IPS-20b (cell line): ENCODE measurements at regions not wholly inside any gene's neighbourhood (a gene's known extent, or its start where the extent isn't known, plus 50 kb on each side); places are given as distances from the start of the nearest gene placed in this dataset.
"Not testable (repeated sequence)": the region's sequence is repeated elsewhere in the genome, so short reads cannot be mapped to it uniquely, and the experiment has no call there.

ENCODE experiments used
- H3K27ac ChIP-seq: one replicate; pipeline ENCODE4 v1.5.1; 2013; ENCODE audit warnings: low read length
- H3K27me3 ChIP-seq: 2 replicates; pipeline ENCODE4 v1.6.1; 2013; ENCODE audit warnings: mild to moderate bottlenecking, low read length, inconsistent platforms; ENCODE audit not compliant: insufficient read depth
- H3K36me3 ChIP-seq: 2 replicates; pipeline ENCODE4 v1.6.1; 2013; ENCODE audit warnings: low read depth, mild to moderate bottlenecking, inconsistent platforms, low read length, moderate library complexity; ENCODE audit not compliant: insufficient read depth
- H3K4me1 ChIP-seq: 2 replicates; pipeline ENCODE4 v1.6.1; 2013; ENCODE audit warnings: mild to moderate bottlenecking, control low read depth, inconsistent platforms, low read length, moderate library complexity; ENCODE audit not compliant: insufficient read depth
- H3K4me3 ChIP-seq: 2 replicates; pipeline ENCODE4 v1.5.1; 2013; ENCODE audit warnings: mild to moderate bottlenecking, low read length, inconsistent platforms
- H3K9ac ChIP-seq: 2 replicates; pipeline ENCODE4 v1.6.1; 2013; ENCODE audit warnings: low read depth, mild to moderate bottlenecking, inconsistent platforms, low read length, moderate library complexity
- H3K9me3 ChIP-seq: 2 replicates; pipeline ENCODE4 v1.6.1; 2013; ENCODE audit warnings: mild to moderate bottlenecking, low read depth, low read length, inconsistent platforms; ENCODE audit not compliant: insufficient read depth

GRCh38 chr1:233790662-233791371 lies 113.7 kb upstream of the SLC35F3 start:
- no peaks in the 10 kb centered on the region for H3K36me3 ChIP-seq
- no peak overlapping the region for H3K27ac ChIP-seq
- no peaks in the 10 kb centered on the region for H3K27me3 ChIP-seq
- no peaks in the 10 kb centered on the region for H3K4me1 ChIP-seq
- H3K9me3 ChIP-seq = peaks cover 4% of the 10 kb centered on the region; the same call in 1 of the 2 replicates
- H3K9ac ChIP-seq = no peak overlapping the region
- no peak overlapping the region for H3K4me3 ChIP-seq

- Histone ChIP-seq H3K27me3 (no peaks in the 10 kb centered on the region), H3K4me1 (no peaks in the 10 kb centered on the region), H3K27ac (no peak overlapping the region), H3K9me3 (peaks cover 4% of the 10 kb centered on the region; the same call in 1 of the 2 replicates), H3K9ac (no peak overlapping the region), H3K4me3 (no peak overlapping the region), H3K36me3 (no peaks in the 10 kb centered on the region)
These were observed 113.1 kb upstream of the SLC35F3 start for GRCh38 chr1:233791372-233791703.

- H3K9me3 ChIP-seq = peaks cover 4% of the 10 kb centered on the region; the same call in 1 of the 2 replicates
- no peaks in the 10 kb centered on the region for H3K36me3 ChIP-seq
- H3K4me1 ChIP-seq = no peaks in the 10 kb centered on the region
- no peak overlapping the region for H3K4me3 ChIP-seq
- no peak overlapping the region for H3K27ac ChIP-seq
- no peak overlapping the region for H3K9ac ChIP-seq
- H3K27me3 ChIP-seq = no peaks in the 10 kb centered on the region
These were observed 112.8 kb upstream of the SLC35F3 start for GRCh38 chr1:233791721-233792120.

- Histone ChIP-seq H3K4me3 (no peak overlapping the region), H3K36me3 (no peaks in the 10 kb centered on the region), H3K27me3 (no peaks in the 10 kb centered on the region), H3K9me3 (peaks cover 7% of the 10 kb centered on the region; the same call in 1 of the 2 replicates), H3K27ac (no peak overlapping the region), H3K9ac (no peak overlapping the region), H3K4me1 (no peaks in the 10 kb centered on the region)
These were observed 109.6 kb upstream of the SLC35F3 start for GRCh38 chr1:233794863-233795262.

- H3K4me1 ChIP-seq = no peaks in the 10 kb centered on the region
- no peaks in the 10 kb centered on the region for H3K36me3 ChIP-seq
These were observed 108.2 kb upstream of the SLC35F3 start for GRCh38 chr1:233796146-233796783.

GRCh38 chr1:233802611-233803010 lies 101.9 kb upstream of the SLC35F3 start:
- no peaks in the 10 kb centered on the region for H3K27me3 ChIP-seq
- H3K9me3 ChIP-seq = peaks cover 16% of the 10 kb centered on the region
- no peaks in the 10 kb centered on the region for H3K4me1 ChIP-seq
- H3K4me3 ChIP-seq = no peak overlapping the region
- no peak overlapping the region for H3K9ac ChIP-seq
- no peak overlapping the region for H3K27ac ChIP-seq
- no peaks in the 10 kb centered on the region for H3K36me3 ChIP-seq

More at GRCh38 chr1:233796146-233796783, 108.2 kb upstream of the SLC35F3 start:
- no peak overlapping the region for H3K27ac ChIP-seq
- no peaks in the 10 kb centered on the region for H3K27me3 ChIP-seq
- no peak overlapping the region for H3K4me3 ChIP-seq
- no peak overlapping the region for H3K9ac ChIP-seq
- peaks cover 7% of the 10 kb centered on the region; the same call in 1 of the 2 replicates for H3K9me3 ChIP-seq

GRCh38 chr1:233805786-233806185 lies 98.7 kb upstream of the SLC35F3 start:
- H3K4me3 ChIP-seq = no peak overlapping the region
- H3K36me3 ChIP-seq = no peaks in the 10 kb centered on the region
- H3K9ac ChIP-seq = no peak overlapping the region
- H3K4me1 ChIP-seq = no peaks in the 10 kb centered on the region
- H3K9me3 ChIP-seq = peaks cover 13% of the 10 kb centered on the region
- H3K27ac ChIP-seq = no peak overlapping the region
- no peaks in the 10 kb centered on the region for H3K27me3 ChIP-seq

GRCh38 chr1:233815357-233815756 lies 89.1 kb upstream of the SLC35F3 start:
- H3K27ac ChIP-seq = no peak overlapping the region
- no peak overlapping the region for H3K9ac ChIP-seq
- no peaks in the 10 kb centered on the region for H3K27me3 ChIP-seq
- no peak overlapping the region for H3K4me3 ChIP-seq
- no peaks in the 10 kb centered on the region for H3K36me3 ChIP-seq
- H3K9me3 ChIP-seq = no peaks in the 10 kb centered on the region
- no peaks in the 10 kb centered on the region for H3K4me1 ChIP-seq

GRCh38 chr1:233815865-233816264 lies 88.6 kb upstream of the SLC35F3 start:
- no peak overlapping the region for H3K9ac ChIP-seq
- H3K9me3 ChIP-seq = no peaks in the 10 kb centered on the region
- no peak overlapping the region for H3K4me3 ChIP-seq
- H3K27ac ChIP-seq = no peak overlapping the region
- no peaks in the 10 kb centered on the region for H3K36me3 ChIP-seq
- H3K27me3 ChIP-seq = no peaks in the 10 kb centered on the region
- no peaks in the 10 kb centered on the region for H3K4me1 ChIP-seq

GRCh38 chr1:233816348-233816747 lies 88.1 kb upstream of the SLC35F3 start:
- H3K4me3 ChIP-seq = no peak overlapping the region
- H3K9ac ChIP-seq = no peak overlapping the region
- no peak overlapping the region for H3K27ac ChIP-seq
- no peaks in the 10 kb centered on the region for H3K9me3 ChIP-seq
- no peaks in the 10 kb centered on the region for H3K36me3 ChIP-seq
- H3K4me1 ChIP-seq = no peaks in the 10 kb centered on the region
- no peaks in the 10 kb centered on the region for H3K27me3 ChIP-seq

- Histone ChIP-seq H3K4me1 (no peaks in the 10 kb centered on the region), H3K36me3 (no peaks in the 10 kb centered on the region), H3K9ac (no peak overlapping the region), H3K4me3 (no peak overlapping the region), H3K27me3 (no peaks in the 10 kb centered on the region), H3K9me3 (no peaks in the 10 kb centered on the region), H3K27ac (no peak overlapping the region)
These were observed 85.4 kb upstream of the SLC35F3 start for GRCh38 chr1:233819042-233819441.

GRCh38 chr1:233824179-233824578 lies 80.3 kb upstream of the SLC35F3 start:
- H3K27me3 ChIP-seq, H3K4me3 ChIP-seq, H3K9me3 ChIP-seq, H3K36me3 ChIP-seq, H3K9ac ChIP-seq, H3K4me1 ChIP-seq, H3K27ac ChIP-seq: not testable (repeated sequence)
